Glomerular visceral epithelial cell (primary cell): ENCODE measurements at regions not wholly inside any gene's neighbourhood (a gene's known extent, or its start where the extent isn't known, plus 50 kb on each side); places are given as distances from the start of the nearest gene placed in this dataset.

ENCODE experiments used
- DNase-seq: peaks from one replicate; pipeline ENCODE4 v3.0.0-alpha.2; 2016; ENCODE audit errors: extremely low spot score

DNA sequence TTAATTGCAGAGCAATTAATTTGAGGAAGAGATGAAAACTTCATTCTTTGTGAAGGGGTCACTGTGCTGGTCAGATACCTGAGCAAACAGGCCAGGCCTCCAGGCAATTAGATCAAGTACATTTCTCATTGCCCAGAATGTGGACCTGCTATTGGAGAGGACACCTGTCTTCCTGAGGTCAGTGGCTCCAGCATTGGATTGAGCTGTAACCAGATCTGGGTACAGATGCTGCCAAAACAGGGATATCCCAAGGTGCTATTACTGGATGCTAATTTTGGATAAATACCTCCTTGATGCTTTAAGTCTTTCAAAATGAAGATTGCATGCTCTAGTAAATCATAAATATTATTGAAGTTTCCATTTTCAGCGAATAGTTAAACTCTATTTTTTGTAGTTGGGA lies 131.5 kb downstream of the FAM161A start:
- DNase-seq, result no peak

DNA sequence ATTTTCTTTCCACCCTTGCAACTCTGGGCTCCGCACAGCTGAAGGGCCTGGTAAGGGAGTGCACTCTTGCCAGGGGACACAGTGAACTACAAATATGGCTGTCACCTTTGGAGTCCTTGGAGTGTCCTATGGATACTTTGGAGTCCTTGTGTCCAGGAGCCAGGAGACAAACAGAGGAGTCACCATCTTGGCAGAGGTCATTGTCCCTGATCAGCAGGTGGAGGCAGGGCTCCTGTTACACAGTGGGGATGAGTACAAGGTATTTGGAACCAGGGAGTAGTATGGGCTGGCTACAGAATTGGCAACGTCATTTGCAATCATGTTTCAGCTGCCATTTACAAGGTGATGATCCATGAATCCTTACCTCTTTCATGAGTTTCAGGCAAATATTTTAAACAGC lies 132.5 kb downstream of the FAM161A start:
- DNase-seq, result no peak

DNA sequence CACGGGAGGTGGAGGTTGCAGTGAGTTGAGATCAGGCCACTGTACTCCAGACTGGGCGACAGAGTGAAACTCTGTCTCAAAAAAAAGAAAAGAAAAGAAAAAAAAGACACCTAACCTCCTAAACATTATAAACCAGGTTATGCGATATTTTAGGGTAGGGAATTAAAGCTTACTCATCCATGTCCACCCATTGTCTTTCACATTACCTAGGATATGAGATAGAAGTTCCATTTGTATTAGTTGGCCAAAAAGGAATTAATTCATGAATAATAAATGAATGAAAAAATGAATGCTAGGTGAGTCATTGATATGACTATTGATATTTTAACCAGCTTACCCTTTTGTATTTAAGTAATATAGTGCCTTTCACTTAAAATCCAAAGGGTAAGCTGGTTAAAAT lies 132.9 kb downstream of the FAM161A start:
- no peak for DNase-seq

DNA sequence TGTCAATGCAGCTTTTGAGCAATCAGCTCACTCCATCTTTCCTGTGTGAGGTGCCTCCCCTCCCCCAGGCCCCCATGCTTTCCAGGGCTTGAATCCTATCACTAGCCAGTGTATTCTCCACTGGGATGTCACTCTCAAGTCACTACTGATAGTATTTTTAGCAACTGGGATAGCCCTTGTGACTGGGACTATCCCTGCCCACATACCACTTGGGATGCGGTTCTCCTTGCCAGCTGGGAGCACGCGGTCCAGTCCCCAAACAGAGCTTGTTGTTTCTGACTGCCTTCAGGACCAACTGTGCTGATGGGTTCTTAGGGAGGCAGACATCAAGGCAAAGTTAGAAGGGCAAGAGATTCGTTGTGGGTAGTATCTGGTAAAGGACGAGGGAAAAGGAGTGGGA lies 134.9 kb downstream of the FAM161A start:
- no peak for DNase-seq

DNA sequence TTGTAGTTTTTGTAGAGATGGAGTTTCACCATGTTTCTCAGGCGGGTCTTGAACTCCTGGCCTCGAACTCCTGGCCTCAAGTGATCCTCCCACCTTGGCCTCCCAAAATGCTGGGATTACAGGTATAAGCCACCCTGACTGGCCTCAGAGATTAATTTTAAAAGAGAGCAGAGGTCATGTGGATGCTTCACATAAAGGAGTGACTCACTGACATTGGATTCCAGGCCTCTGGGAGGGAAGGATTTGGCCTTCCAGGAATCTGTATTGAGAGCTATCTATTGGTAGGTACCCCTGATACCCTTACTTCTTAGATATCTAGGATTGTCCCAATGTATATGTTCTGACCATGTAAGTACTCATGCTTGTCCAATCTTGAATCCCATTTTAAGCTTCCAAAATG lies 138.4 kb downstream of the FAM161A start:
- no peak for DNase-seq

DNA sequence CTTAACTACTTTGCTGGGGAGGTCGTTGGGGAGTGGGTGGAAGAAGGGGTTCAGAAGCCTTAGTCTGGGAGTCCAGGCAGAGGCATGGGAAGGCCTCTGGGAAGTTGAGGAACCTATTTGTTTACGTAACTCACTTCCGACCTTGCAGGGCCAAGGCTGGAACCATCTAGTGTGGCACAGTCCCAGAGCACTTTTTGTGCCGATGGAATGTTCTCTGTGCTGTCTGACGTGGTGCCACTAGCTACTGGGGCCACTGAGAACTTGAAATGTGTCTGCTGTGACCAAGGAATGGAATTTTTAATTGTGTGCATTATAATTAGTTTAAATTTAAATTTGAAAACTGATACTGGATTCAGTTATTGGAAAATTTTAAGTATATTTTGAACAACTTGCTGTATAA lies 139.7 kb downstream of the FAM161A start:
- DNase-seq, result no peak

DNA sequence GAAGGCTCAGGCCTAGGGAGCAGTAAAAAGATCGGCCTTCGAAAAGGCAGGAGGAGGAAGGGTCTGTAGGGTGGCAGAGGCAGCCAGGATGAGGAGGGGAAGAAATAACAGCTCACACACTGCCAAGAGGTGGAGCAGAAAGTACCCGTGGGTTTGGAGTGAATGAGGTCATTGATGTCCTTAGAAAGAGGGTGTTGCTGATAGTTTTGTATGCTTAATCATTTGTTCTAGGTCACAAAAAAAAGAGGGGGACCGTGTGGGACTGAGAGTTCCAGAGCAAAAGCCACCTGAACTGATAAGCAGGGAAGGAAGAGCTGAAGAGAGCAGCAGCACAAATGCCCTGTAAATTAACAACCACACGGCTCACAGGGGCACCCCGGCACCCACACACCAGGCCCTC lies 140.4 kb downstream of the FAM161A start:
- no peak for DNase-seq

DNA sequence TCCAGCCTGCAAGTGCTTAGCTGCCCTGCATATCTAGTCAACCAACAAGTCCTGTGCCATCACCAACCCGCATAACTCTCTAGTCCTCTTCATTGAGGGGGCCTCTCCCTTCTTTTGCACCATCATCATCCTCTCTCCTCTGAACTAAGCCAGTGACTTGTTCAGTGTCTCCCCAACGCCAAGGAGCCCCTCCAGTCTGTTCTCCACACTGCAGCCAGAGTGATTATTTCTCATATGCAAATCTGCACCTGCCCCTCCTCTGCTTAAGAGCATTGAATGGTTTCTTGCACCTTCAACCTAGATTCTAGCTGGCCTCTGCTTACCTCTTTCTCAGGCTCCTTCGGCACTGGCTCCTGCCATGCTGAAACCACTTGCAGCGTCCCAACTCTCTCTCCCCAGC lies 141.8 kb downstream of the FAM161A start:
- no peak for DNase-seq

DNA sequence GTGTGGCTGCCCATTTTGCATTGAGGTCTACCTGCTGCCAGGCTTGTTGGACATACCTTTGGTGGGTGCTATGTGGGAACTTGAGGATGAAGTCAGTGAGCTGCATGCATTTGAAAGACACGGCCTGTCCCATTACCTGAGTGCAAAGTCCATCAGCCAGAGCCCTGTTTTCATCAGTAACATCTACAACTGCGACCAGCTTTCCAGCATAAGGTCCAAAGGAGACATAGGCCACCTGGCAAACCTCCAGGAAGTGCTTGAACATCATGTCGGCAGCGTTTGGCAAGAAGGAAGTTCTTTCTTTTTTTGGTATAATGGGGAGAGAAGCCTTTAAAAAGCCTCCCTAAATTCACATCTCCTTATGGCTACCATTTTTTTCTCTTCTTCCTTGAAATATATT lies 143.1 kb downstream of the FAM161A start:
- DNase-seq, result no peak

DNA sequence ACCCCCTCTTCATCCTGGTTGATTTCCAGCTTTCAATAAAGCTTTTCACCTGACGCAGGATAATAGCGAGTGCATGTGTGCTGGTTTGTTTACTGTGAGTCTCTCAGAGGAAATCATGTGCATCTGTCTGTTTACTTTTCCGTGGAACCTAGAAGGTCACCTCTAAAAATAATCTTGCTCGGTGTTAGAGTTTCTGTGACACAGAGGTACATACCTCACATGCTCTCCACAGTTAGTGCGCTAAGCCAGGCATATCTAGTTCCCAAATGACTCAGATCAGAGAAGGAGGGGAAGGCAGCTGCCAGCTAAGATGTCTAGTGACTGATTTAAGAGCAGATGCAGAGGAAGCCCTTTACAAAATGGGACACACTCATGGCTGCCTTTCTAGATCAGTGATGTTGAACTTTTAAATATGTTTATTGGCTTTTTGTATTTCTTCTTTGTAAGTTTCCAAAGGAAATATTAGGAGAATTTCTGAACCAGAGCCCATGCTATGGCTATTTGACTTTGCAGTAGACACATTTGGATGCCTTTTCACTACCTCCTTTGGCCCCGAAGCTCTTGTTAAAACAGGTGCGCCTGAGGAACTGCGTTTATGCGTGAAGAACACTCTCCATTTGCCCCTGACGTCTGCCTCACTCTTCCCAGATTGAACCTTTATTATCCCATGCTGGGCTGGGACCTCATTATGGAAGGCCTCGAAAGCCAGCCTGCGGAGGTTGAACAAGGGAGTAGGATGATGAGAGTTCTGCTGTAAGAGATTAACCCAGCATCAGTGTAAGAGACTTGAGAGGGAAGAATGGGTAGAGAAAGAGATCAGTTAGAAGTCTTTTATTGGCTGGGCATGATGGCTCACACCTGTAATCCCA lies 145.6 kb downstream of the FAM161A start:
- peak; percentile 52 for DNase-seq

DNA sequence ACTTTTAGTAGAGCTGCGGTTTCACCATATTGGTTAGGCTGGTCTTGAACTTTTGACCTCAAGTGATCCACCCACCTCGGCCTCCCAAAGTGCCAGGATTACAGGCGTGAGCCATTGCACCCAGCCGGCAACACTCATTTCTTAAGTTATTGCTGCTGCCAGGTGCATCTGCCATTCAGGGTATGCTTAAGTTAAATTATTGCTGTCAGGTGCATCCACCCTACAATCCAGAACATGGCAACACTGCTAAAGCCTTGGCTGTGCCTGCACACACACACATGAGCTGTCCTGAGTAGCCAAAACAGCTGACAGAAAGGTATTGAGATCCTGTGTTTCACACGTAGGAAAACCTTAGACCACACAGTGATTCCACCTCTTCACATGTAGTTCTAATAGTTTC lies 148.2 kb downstream of the FAM161A start:
- no peak for DNase-seq

DNA sequence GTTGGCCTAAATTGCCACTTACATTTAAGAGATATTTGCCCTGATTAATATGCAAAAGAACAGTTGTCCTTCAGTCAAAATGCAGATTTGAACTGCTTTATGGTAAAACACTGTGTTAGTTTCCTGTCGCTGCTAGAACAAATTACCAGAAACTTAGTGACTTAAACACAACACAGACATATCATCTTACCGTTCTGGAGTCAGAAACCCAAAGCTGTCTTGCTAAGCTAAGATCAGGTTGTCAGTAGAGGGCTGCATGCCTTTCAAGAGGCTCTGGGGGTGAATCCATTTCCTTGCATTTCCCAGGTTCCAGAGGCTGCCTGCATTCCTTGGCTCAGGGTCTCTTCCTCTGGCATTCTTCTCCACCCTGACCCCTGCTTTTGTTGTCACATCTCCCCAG lies 149.5 kb downstream of the FAM161A start:
- no peak for DNase-seq

DNA sequence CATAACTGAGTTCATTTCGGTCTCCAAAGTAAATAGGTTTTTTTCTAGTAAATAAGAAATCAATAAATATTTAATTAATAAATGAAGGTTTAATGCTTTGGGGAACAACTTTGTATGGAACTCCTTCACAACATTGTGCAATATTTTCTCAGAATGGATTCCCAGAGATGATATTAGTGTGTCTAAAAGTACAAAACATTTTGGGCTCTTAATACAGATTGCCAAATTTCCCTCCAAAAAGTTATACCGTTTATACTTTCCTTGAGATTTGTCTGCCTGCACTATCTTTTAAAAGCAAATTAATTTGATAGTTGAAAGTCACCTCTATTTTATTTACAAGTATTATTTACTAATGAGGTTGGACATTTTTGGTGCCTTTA lies 151.8 kb downstream of the FAM161A start:
- DNase-seq, result no peak

DNA sequence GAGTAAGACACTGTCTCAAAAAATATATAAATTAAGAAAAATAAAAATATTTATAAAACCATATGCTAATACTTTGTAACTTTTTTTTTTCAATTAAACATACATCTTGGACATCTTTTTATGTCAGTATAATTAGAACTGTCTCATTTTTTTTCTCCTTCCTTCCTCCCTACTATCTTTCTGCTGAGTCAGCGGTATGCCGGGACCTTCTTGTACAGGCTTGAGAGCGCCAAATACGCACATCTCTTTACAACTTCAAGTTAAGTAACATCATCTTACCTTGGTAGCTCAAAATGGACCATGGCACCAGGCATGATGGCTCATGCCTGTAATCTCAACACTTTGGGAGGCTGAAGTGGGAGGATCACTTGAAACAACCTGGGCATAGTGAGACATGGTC lies 153.4 kb downstream of the FAM161A start:
- no peak for DNase-seq

DNA sequence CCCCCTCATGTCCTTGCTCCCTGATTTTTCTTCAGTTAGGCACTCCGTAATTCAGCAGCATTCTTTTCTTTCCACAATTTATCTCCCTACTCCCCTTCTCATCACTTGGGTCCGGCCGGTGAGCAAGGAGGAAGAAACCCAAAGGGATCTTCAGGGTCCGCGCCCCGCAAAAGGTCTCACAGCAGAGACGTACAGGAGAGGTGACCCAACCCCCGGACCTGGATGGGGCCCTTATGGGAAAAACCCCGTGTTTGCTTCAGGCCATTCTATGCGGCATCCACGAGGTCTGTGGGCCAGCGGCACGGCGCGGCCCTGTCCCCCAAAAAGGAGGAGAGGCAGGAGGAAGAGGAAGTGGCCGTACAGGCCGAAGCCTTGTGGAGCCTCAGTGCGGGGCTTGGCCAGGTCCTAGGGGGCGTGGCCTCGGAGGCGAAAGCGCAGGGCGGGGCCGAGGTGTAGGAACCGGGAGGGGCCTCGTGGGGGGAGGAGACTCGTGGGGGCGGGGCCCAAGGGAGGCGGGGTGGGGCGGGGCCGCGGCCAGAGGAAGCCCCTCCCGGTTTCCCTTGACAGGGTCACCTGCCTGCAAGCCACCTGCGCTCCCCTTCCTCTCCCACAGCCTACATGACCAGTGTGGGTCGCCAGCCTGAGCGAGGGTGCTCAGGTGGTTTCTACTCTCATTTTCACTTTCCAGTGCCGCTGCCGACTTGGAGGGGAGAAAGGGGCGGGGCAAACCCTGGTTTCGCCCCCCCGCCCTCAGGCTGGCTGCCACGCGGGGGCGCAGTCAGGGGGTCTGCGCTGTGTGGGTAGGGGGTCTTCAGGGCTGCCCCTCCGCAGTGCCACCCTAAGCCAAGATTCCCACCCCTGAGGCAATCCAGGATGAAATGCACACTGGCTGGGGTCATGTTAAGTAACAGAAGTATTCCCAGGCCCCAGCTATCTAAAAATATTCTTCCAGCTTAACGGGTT lies 156.4 kb upstream of the XPO1 start:
- DNase-seq, result peak; percentile 87

DNA sequence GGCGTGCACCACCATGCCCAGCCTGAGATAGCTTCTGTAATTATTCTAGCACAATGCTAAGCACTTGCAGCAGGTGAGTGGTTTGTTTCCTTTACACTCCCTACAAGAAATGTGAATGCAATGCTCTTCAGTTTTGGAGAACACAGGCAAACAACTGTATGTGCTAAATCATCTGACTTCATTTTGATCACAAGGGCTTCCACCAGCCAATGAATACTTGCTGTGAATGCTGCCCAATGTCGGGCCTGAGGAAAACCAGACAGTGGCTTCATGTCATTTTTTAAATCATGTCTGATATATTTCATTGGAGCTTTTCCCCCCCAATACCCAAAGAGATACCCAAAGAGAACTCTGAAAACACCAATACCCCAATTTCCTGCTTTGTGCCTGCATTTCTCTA lies 155.6 kb upstream of the XPO1 start:
- no peak for DNase-seq

DNA sequence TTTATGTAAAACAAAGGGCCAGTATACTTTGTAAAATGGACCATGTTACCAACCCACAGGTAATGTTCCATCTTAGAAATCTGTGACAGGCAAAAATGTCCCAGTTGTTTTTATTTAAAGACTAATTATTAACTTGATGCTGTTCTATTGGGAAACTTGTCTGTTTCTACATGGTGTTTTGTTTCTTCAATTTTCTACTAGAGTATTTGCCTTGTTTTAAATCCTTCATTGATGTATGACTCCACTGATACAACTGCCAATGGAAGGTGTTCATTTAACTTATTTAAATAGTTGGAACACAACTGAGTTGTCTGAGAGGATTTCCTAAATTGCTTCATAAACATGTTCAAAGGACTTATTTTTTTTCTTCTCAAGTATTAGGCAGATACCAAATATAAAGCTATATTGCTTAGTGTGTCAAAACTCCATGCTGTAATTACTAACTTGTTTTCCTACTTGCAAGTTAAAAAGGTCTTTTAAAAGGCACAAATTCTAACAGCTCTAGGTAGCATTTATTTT lies 152.0 kb upstream of the XPO1 start:
- DNase-seq, result no peak

DNA sequence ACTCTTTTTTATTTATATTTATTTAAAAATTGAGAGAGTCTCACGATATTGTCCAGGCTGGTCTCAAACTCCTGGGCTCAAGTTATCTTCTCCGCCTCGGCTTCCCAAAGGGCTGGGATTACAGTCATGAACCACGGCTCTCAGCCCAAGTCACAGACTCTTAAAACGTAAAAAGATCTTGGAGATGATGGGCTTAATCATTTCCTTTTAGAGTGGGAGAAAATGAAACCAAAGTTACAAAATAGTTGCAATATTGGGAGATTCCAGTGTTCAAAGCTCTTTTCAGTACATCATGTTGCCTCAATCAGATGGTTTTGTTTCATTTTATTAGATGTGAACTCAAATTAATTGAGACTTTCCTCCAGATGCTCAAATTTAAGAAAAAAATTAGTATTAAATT lies 151.4 kb upstream of the XPO1 start:
- DNase-seq, result no peak

DNA sequence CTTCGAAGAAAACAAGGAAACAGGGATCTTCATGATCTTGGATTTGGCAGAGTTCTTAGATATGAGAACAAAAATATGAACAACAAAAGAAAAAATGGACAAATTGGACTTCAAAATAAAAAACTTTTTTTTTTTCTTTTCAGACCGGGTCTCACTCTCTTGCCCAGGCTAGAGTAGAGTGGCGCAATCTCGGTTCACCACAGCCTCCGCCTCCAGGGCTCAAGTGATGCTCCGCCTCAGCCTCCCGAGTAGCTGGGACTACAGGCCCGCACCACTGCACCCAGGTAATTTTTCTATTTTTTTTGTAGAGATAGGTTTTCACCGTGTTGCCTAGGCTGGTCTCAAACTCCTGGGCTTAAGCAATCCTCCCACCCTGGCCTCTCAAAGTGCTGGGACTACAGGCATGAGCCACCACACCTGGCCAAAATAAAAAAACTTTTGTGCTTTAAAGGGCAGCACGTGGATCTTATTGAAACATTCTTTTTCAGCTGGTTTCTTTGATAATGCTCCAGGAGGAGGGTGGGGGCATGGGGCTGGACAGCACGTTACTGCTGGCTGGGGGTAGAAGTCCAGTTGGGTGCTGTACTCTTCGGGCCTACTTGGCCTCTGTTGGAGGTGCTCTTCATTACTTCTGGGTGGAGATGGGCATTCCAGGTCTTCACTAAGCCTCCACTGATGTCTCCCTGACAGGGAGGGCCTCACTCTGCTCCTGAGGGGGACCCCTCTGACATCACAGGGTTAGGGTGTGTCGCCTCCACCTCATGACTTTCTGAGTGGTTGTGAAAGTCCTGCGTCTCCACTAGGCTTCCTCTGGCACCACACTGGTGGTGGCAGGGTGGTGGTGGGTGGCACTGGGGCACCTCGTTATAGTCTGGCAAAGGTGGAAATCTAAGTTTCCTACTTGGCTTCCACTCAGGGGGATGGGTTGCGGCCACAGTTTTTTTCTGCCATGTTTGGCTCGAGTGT lies 150.5 kb upstream of the XPO1 start:
- no peak for DNase-seq

DNA sequence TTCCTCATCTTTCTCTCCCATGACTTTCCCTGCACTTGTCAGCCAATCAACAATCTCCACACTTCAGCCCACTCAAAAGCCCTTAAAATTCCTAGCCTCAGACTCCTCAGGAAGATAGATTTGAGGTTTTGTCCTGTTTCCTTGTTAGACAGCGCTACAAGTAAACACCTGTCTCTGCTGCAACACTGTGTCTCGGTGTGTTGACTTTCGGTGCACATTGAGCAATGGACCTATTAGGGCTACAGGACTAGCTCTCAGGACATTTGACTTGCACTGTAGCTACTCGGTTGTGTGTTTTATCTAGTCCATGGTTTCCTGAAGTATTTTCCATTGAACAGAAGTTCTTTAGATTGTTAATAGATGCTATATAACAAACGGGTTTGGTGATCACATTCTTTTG lies 140.9 kb upstream of the XPO1 start:
- no peak for DNase-seq

DNA sequence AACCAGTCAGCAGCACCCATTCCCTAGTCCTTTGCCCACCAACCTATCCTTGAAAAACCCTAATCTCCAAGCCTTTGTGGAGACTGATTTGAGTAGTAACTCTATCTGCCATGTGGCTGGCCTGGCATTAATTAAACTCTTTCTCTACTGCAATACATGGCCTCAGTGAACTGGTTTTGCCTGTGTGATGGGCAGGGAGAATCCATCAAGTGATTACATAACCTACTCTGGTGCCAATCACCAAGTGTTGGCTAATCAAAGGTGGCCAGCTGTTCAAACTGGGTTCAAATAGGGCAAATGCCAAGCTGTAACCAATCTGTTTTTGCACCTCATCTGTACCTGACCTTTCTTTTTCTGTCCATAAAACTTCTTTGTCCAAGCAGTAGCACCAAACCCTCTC lies 139.8 kb upstream of the XPO1 start:
- no peak for DNase-seq

DNA sequence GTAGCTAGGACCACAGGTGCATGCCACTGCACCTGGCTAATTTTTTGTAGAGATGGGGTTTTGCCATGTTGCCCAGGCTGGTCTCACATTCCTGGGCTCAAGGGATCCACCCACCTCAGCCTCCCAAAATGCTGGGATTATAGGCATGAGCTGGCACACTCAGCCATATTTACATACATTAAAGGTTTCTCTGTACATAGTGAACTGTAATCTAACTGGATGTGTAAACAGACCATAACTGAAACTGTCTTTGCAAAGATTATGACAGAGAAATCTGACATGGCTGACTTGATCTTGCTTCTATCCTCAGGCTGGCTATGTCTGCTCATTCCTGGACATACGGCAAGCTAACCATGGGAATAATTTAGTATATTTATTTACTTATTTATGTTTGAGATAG lies 139.2 kb upstream of the XPO1 start:
- no peak for DNase-seq
